HCT116 (cell line): ENCODE measurements at regions not wholly inside any gene's neighbourhood (a gene's known extent, or its start where the extent isn't known, plus 50 kb on each side); places are given as distances from the start of the nearest gene placed in this dataset.

Source experiments
- ATAC-seq: fragments of 200-7000 bp; cut with Tn5 transposase; 2 replicates; pipeline ENCODE4 v1.9.1; 2020; ENCODE audit warnings: mild to moderate bottlenecking, moderate library complexity
- BruUV-seq: library from RNA; stranded (reverse); fragments of 400-500 nt; replicated peaks from 2 replicates; lab custom pipeline; 2021; lab: Mats Ljungman, UMichigan
- CTCF ChIA-PET: fragments of 300-600 bp; sonication (Branson Sonifier 250); formaldehyde crosslinking; loops from one replicate; lab custom pipeline; 2021; ENCODE audit warnings: antibody characterized with exemption; lab: Charles Lee
- POLR2A ChIA-PET: fragments of 300-600, 350-600 bp; sonication (Branson Sonifier 250); formaldehyde crosslinking; loops from one replicate; lab custom pipeline; 2021; ENCODE audit warnings: antibody characterized with exemption; lab: Charles Lee
- RAD21 ChIA-PET, 2 experiments: fragments of 300-600 bp; sonication (Branson Sonifier 250); formaldehyde crosslinking; loops; one replicate each; lab custom pipeline; 2023; ENCODE audit warnings: low total read pairs in 2 of 2; ENCODE audit not compliant: uncharacterized antibody in 2 of 2, unreplicated experiment in 2 of 2, low non-redundant PET in 1 of 2; lab: Charles Lee
- DNase-seq: peaks from one replicate; pipeline ENCODE4 v3.0.0-alpha.2; 2010; ENCODE audit warnings: low read depth, low spot score
- H2AFZ ChIP-seq: fragments of 200-600 bp; shearing (Covaris generic), sonication (generic); 2 replicates; pipeline ENCODE4 v1.6.1; 2017; ENCODE audit warnings: low read depth, mixed run types, mixed read lengths, antibody characterized with exemption, low read length; ENCODE audit not compliant: poor library complexity, severe bottlenecking
- H3K27ac ChIP-seq: 2 replicates; pipeline ENCODE4 v1.5.1; 2012; ENCODE audit warnings: low read depth, low read length
- H3K27me3 ChIP-seq: fragments of 200-600 bp; sonication (generic); 2 replicates; pipeline ENCODE4 v1.6.1; 2016; ENCODE audit warnings: mixed run types, low read length, mixed read lengths; ENCODE audit not compliant: insufficient read depth
- H3K36me3 ChIP-seq, 2 experiments: fragments of 200-500 bp in 1 of 2; fragments of 200-600 bp in 1 of 2; sonication (Bioruptor generic) in 1 of 2; sonication (generic) in 1 of 2; 2 replicates each; pipeline versions ENCODE4 v1.5.1 to v1.6.1; 2014 to 2016; ENCODE audit warnings: low read length in 2 of 2, inconsistent platforms in 1 of 2, mixed read lengths in 1 of 2, mixed run types in 1 of 2; ENCODE audit not compliant: insufficient read depth in 2 of 2, control insufficient read depth in 1 of 2
- H3K4me1 ChIP-seq, 2 experiments: fragments of 200-600 bp in 1 of 2; sonication (generic) in 1 of 2; 2 replicates each; pipeline versions ENCODE4 v1.5.1 to v1.6.1; 2012 to 2017; ENCODE audit warnings: low read length in 2 of 2, inconsistent platforms in 1 of 2, mild to moderate bottlenecking in 1 of 2, mixed read lengths in 1 of 2, mixed run types in 1 of 2, moderate library complexity in 1 of 2; ENCODE audit not compliant: insufficient read depth in 2 of 2, control insufficient read depth in 1 of 2
- H3K4me2 ChIP-seq: fragments of 200-600 bp; sonication (generic); 2 replicates; pipeline ENCODE4 v1.6.1; 2017; ENCODE audit warnings: mixed run types, low read length, mixed read lengths
- H3K4me3 ChIP-seq, 2 experiments: fragments of 200-600 bp in 1 of 2; sonication (generic) in 1 of 2; replicated peaks in 1 of 2; 2 replicates each; pipeline ENCODE4 v1.5.1; 2011 to 2016; ENCODE audit warnings: low read length in 2 of 2, control low read depth in 1 of 2, low read depth in 1 of 2, mild to moderate bottlenecking in 1 of 2, mixed read lengths in 1 of 2, mixed run types in 1 of 2
- H3K79me2 ChIP-seq: fragments of 200-600 bp; sonication (generic); 2 replicates; pipeline ENCODE4 v1.6.1; 2017; ENCODE audit warnings: mild to moderate bottlenecking, mixed run types, low read length, moderate library complexity, mixed read lengths; ENCODE audit not compliant: insufficient read depth
- H3K9ac ChIP-seq: fragments of 200-600 bp; sonication (generic); 2 replicates; pipeline ENCODE4 v1.6.1; 2016; ENCODE audit warnings: low read length, mixed read lengths
- H3K9me2 ChIP-seq: fragments of 200-600 bp; sonication (generic), shearing (Covaris generic); 2 replicates; pipeline ENCODE4 v1.6.1; 2017; ENCODE audit warnings: mixed run types, mild to moderate bottlenecking, moderate library complexity; ENCODE audit not compliant: insufficient read depth
- H3K9me3 ChIP-seq, 2 experiments: fragments of 200-500 bp in 1 of 2; fragments of 200-600 bp in 1 of 2; sonication (Bioruptor generic) in 1 of 2; sonication (generic) in 1 of 2; 2 replicates each; pipeline ENCODE4 v1.6.1; 2014 to 2017; ENCODE audit warnings: low read length in 2 of 2, mixed read lengths in 2 of 2, inconsistent platforms in 1 of 2, low read depth in 1 of 2, mild to moderate bottlenecking in 1 of 2, mixed run types in 1 of 2, moderate library complexity in 1 of 2; ENCODE audit not compliant: control insufficient read depth in 1 of 2, insufficient read depth in 1 of 2
- H4K20me1 ChIP-seq: fragments of 200-600 bp; sonication (generic), shearing (Covaris generic); 2 replicates; pipeline ENCODE4 v1.6.1; 2017; ENCODE audit warnings: mixed run types, mild to moderate bottlenecking, moderate library complexity; ENCODE audit not compliant: insufficient read depth
- CEBPB ChIP-seq: IDR thresholded peaks from 2 replicates; pipeline ENCODE4 v1.6.1; 2012; ENCODE audit warnings: low read depth
- EGR1 ChIP-seq: IDR thresholded peaks from 2 replicates; pipeline ENCODE4 v1.6.1; 2012; ENCODE audit warnings: low read depth
- EZH2 ChIP-seq: fragments of 200-600 bp; sonication (generic); IDR thresholded peaks from 2 replicates; pipeline ENCODE4 v1.6.1; 2017; ENCODE audit warnings: antibody characterized with exemption, mixed run types
- EZH2phosphoT487 ChIP-seq: fragments of 200-600 bp; IDR thresholded peaks from 2 replicates; pipeline ENCODE4 v1.6.1; 2018; ENCODE audit warnings: antibody characterized with exemption, borderline replicate concordance
- FOSL1 ChIP-seq: IDR thresholded peaks from 2 replicates; pipeline ENCODE4 v1.6.1; 2012; ENCODE audit warnings: low read depth
- JUND ChIP-seq: IDR thresholded peaks from 2 replicates; pipeline ENCODE4 v1.6.1; 2012
- SIN3A ChIP-seq: IDR thresholded peaks from 2 replicates; pipeline ENCODE4 v1.6.1; 2012; ENCODE audit warnings: low read depth
- YY1 ChIP-seq: IDR thresholded peaks from 2 replicates; pipeline ENCODE4 v1.6.1; 2011; ENCODE audit warnings: low read length, low read depth, moderate library complexity, mild to moderate bottlenecking; ENCODE audit not compliant: insufficient replicate concordance; ENCODE audit errors: extremely low read depth
- ZNF274 ChIP-seq: fragments of 200-500 bp; sonication (Bioruptor generic); IDR thresholded peaks from 2 replicates; pipeline ENCODE4 v1.6.1; 2014; ENCODE audit warnings: mild to moderate bottlenecking, low read depth, low read length, inconsistent platforms
- intact Hi-C: fragments of 100-400 bp; cut with micrococcal nuclease; formaldehyde crosslinking; loops from 2 replicates; pipeline ENCODE4 v1.10.0; 2022
- TF ChIP-seq, protein P1 (sequence below), 3 experiments: fragments of 200-600 bp in 1 of 3; sonication (generic) in 1 of 3; IDR thresholded peaks in 2 of 3; conservative IDR thresholded peaks in 1 of 3; 2 replicates each; pipeline ENCODE4 v1.5.1; 2012 to 2017; ENCODE audit warnings: low read depth in 2 of 3, low read length in 2 of 3, antibody characterized with exemption in 1 of 3, borderline replicate concordance in 1 of 3, control low read depth in 1 of 3, mild to moderate bottlenecking in 1 of 3, mixed read lengths in 1 of 3, mixed run types in 1 of 3, moderate library complexity in 1 of 3; ENCODE audit not compliant: insufficient read depth in 1 of 3
- TF ChIP-seq, protein P2 (sequence below): IDR thresholded peaks from 2 replicates; pipeline ENCODE4 v1.6.1; 2012

DNA sequence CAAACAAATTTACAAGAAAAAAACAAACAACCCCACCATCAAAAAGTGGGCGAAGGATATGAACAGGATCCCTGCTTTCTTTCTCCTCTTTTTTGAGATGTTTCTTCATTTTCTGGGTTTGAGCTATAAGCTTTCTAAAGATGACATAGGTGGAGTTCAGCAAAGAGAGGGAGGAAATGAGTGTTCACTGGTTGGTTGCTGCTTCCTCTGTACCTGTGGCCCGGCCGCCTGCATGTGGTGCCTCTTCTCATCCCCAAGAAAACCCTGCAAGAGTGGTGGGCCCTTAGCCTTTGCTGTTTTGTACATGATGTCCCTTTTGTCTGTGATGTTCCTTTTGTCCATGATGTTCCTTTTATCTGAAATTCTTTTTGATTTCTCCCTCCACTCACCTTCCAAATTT, 178.4 kb upstream of the SERP2 start:
- H3K4me3 ChIP-seq = no peak overlapping the region
- H3K9ac ChIP-seq = no peak overlapping the region
- ChIA-PET POLR2A (no interaction called here), RAD21 (no interaction called here), CTCF (no interaction called here)
- no peaks in the 10 kb centered on the region for H3K36me3 ChIP-seq
- TF ChIP-seq JUND (no peak), EGR1 (no peak), SIN3A (no peak), ZNF274 (no peak), EZH2 (no peak), FOSL1 (no peak), EZH2phosphoT487 (no peak), YY1 (no peak), CEBPB (no peak)
- TF ChIP-seq, protein P1, sequence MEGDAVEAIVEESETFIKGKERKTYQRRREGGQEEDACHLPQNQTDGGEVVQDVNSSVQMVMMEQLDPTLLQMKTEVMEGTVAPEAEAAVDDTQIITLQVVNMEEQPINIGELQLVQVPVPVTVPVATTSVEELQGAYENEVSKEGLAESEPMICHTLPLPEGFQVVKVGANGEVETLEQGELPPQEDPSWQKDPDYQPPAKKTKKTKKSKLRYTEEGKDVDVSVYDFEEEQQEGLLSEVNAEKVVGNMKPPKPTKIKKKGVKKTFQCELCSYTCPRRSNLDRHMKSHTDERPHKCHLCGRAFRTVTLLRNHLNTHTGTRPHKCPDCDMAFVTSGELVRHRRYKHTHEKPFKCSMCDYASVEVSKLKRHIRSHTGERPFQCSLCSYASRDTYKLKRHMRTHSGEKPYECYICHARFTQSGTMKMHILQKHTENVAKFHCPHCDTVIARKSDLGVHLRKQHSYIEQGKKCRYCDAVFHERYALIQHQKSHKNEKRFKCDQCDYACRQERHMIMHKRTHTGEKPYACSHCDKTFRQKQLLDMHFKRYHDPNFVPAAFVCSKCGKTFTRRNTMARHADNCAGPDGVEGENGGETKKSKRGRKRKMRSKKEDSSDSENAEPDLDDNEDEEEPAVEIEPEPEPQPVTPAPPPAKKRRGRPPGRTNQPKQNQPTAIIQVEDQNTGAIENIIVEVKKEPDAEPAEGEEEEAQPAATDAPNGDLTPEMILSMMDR (IDR thresholded peaks at IDR 0.05 in 2 of 3, conservative IDR thresholded peaks at IDR 0.05 in 1 of 3; ENCODE audit: borderline replicate concordance in 1 of 3, insufficient read depth in 1 of 3, low read depth in 2 of 3, low read length in 2 of 3) = no peak
- TF ChIP-seq, protein P2, sequence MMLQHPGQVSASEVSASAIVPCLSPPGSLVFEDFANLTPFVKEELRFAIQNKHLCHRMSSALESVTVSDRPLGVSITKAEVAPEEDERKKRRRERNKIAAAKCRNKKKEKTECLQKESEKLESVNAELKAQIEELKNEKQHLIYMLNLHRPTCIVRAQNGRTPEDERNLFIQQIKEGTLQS = no peak
- no peak overlapping the region for H3K4me2 ChIP-seq
- H3K27me3 ChIP-seq = no peaks in the 10 kb centered on the region
- no peak overlapping the region for H2AFZ ChIP-seq
- peaks cover 0 to 44% of the 10 kb centered on the region in 2 experiments; a peak in 3 of 4 replicates for H3K4me1 ChIP-seq
- no peaks in the 10 kb centered on the region for H3K9me3 ChIP-seq
- intact Hi-C loops = no loop called here
- no peaks in the 10 kb centered on the region for H3K79me2 ChIP-seq
- ATAC-seq (no peak), DNase-seq (no peak)
- H4K20me1 ChIP-seq = no peaks in the 10 kb centered on the region
- H3K9me2 ChIP-seq = no peaks in the 10 kb centered on the region
- H3K27ac ChIP-seq = no peak overlapping the region
- BruUV-seq = no TSS peak
